DMS53 treated with DMSO at 0.1 percent for 48 hours (cell line): ENCODE measurements at regions not wholly inside any gene's neighbourhood (a gene's known extent, or its start where the extent isn't known, plus 50 kb on each side); places are given as distances from the start of the nearest gene placed in this dataset.

ENCODE experiments used
- DNase-seq: peaks from one replicate; lab custom pipeline; 2025; ENCODE audit not compliant: unreplicated experiment; lab: John Stamatoyannopoulos, UW

GRCh38 chr13:33739254-33739653 lies 78.7 kb upstream of the RFC3 start:
- DNase-seq, result no peak

GRCh38 chr13:33740134-33740538 lies 77.8 kb upstream of the RFC3 start:
- DNase-seq, result no peak

- no peak for DNase-seq
Measured at GRCh38 chr13:33742321-33742720, 75.6 kb upstream of the RFC3 start.

DNA sequence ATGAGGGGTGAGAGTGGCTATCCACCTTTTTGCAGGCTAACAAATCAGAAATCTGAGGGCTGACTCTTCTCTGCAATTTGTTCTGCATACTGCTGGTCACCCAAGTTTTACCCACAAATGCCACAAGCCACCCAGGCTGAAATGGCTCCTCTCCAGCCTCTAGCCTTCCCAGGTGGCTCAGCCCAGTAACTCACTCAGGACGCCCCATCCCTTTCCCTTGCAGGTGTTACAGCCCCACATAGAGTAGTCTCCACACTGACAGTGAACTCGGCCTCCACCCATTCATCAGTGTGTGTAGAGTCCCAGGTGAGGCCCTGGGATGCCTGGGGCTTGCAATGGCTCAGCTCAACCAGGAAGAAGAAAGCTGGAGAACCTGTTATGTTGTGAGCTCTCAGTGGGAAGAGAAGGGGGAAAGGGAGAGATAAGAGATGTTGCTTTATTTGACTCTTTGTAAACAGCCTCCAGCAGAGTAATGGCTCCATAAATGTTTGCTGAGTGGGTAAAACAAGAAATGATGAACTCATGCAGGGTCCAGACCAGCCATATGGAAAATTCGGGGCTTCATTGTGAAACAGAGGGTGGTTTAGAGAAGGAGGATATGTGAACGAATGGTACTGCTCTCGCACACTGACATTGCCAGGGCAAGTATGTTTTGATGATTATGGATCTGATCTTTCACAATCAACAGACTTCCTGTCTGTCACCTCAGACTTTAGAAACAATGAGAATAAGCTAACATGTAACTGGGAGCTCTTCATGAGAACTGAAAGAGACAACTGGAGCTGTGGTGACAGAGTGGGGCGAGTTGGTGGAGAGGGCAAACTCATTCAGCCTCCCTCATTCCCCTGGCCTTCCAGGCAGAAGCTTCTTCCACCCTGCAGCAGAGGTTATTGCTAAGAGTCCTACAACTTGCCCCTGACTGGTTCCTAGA lies 74.2 kb upstream of the RFC3 start:
- DNase-seq, result no peak

GRCh38 chr13:33744589-33745369 lies 73.2 kb upstream of the RFC3 start:
- DNase-seq, result no peak

DNA sequence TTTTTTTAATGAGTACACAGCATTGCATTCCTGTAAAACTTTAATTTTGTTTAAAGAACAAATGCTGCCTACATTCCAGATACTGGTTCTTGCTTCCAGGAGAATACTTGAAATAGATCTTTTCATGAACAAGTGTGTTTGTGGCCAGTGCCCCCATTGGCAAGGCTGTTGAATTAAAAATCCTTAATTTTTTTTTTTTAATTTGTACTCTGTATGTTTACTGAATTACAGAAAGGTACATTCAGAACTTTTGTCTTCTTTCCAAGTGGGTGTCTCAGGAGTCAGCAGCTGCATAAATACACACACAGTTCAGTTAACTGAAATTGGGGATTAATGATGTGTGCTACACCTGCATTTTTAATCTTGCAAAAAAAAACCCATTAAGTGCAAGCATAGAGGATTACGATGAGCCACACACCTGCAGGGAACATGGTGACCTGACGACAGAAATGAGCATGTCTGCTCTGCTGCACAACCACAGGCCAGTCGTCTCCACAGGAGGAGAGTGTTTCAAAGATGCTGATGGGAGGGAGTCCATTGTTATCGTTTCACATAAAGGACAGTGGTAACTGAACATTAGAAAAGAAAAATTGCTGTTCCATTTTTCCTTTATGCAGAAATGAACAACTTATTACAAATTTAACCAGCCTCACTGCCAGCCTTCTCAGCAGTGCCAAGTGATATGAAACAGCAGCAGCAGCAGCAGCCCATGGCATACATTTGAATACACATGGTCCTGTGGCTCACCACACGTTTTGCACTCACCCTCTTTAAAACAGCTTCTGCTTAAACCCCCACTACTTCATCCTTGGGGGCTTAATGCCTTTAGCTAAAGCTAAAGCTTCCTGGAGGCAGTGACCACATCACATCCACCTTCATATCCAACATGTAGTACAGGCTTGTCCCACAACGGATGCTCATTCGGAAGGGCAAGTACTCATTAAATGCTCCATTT lies 72.3 kb upstream of the RFC3 start:
- no peak for DNase-seq

GRCh38 chr13:33746867-33747266 lies 71.1 kb upstream of the RFC3 start:
- DNase-seq, result no peak

DNA sequence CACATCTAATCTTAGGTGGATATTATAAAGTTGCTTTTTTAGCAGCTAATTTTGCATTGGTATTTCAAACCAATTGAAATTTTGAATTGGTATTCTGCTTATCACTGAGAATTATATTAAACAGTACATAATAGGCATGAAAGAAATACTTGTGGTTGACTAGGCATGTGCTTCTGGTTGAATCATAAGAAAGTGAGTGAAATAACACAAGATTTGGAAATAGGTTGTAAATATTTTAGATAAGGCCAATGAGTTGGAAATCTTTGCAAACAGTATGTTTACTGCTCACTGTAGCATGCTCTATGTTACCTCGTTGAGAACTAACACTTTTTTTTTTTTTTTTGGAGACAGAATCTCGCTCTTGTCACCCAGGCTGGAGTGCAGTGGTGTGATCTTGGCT lies 66.8 kb upstream of the RFC3 start:
- DNase-seq, result no peak

DNA sequence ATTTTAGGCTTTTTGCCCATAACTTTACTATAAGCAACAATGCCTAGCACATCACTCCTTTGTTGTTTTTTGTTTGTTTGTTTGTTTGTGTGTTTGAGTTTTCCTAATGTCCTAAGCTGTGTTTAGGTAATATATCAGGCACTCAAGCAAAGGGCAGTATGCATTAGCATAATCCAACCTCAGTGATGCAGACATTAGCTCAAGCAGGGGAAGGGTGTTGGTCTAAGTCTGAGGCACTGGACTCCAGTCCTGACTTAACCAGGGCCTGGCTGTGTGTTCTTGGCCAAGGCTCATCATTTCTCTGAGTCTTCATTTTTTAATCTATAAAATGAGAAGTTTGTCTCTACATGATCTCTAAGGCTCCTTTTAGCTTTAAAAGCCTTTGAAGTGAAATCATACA lies 65.9 kb upstream of the RFC3 start:
- no peak for DNase-seq

DNA sequence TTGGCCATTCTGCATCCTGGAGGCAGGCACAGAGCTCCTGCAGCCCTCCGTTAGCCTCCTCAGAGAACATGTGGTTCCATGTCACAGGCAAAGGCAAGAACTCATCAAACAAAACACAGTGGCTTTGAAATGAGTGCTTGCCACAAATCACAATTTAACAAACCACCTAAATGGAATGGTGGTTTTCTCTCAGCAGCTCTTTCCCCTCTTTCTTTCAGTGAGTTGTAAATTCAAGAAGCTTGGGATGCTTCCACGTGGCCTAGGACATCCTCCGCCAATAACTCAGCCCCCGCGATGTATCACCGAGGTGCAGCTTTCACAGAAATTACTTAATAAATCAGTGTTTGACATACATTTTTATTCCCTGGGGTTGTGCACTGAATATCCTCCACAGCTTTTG lies 65.4 kb upstream of the RFC3 start:
- DNase-seq, result no peak

DNA sequence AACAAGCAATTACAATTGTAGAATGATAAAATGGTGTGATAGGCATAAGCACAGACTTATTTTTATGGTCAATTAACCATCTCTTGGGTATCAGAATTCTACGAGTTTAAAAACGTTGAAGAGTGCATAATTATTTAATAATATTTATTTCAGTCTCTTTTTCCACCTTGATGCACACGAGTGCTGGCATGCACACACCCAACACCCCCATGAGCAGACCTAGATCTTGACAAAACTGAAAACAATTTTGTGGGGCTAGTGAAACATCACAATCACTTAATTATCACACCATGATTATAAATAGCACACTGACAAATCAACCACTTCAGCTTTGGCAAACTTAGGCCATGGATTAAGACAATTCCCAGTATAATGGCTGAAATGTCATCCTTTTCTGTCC lies 61.0 kb upstream of the RFC3 start:
- no peak for DNase-seq

GRCh38 chr13:33757713-33758112 lies 60.2 kb upstream of the RFC3 start:
- no peak for DNase-seq

DNA sequence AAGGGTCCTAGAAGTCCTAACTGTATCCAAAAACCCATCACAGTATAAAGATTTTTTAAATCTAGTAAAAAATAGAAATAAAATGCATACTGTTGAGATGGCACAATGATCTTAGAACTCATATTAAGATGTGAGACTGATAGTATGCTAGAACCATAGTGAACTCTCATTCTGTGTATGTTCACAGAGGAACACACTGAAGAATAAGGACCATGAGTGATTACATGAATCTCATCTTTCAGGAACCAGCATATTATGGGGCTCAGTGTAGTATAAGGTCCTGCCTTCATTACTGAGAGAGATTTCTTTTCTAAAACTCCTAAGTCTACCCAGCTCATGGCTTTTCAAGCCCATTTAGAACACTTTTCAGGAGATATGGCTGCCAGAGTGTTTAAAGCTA lies 59.8 kb upstream of the RFC3 start:
- DNase-seq, result no peak

GRCh38 chr13:33761740-33762139 lies 56.2 kb upstream of the RFC3 start:
- DNase-seq, result peak; percentile 69

DNA sequence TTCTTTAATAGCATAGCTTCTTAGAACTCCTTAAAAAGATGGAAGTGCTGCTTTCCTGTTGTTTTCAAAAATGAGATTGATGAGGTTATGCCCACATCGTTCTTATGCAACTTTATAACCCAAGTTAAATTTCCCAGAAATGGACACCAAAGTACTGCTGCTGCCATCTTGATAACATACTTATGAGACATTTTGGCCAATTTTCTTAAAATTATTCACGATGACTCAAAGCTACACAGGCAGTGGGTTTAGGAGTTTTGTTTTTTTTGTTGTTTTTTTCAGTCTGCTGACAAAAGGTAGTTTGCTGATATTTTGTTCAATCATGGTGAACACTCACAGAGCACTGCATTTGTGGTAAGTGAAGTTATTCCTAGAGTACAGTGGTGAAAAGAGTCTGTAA lies 54.9 kb upstream of the RFC3 start:
- DNase-seq, result no peak

GRCh38 chr13:33764716-33765115 lies 53.2 kb upstream of the RFC3 start:
- no peak for DNase-seq

GRCh38 chr13:33766329-33767123 lies 51.4 kb upstream of the RFC3 start:
- DNase-seq, result no peak

DNA sequence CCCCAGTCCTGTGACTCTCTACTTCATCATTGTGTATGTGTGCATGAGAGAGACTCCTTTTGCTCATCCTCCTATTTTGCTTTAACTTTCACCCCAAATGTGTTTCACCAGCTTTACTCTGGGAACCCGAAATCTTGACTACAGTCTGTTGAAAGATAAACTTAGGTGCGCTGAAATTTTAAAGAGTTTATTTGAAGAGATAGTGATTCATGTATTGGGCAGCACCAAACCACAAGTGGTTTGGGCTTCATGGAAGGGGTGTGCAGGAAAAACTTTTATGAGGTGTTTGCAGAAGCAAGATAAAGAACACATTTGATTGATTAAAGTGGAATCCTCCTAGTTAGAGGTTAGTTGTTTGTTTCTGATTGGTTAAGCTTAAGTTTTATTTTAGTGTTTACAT lies 50.8 kb upstream of the RFC3 start:
- DNase-seq, result no peak
